ENCODE measurements at regions not wholly inside any gene's neighbourhood (a gene's known extent, or its start where the extent isn't known, plus 50 kb on each side); places are given as distances from the start of the nearest gene placed in this dataset.

GRCh38 chr6:2403546-2403945, 158.1 kb upstream of the GMDS start:
- no peak overlapping the region for H3K4me3 ChIP-seq (ENCODE audit: low read length)
- no peak overlapping the region for H3K27ac ChIP-seq (ENCODE audit: low read length)
- no peak for TF ChIP-seq EZH2 (IDR thresholded peaks at IDR 0.05; ENCODE audit: low read length, unreplicated experiment)
- no peak for TF ChIP-seq EZH2phosphoT487 (IDR thresholded peaks at IDR 0.05; ENCODE audit: borderline replicate concordance, low read length)
- no peak for TF ChIP-seq CTCF (conservative IDR thresholded peaks at IDR 0.05; ENCODE audit: low read depth, low read length)
- no peaks in the 10 kb centered on the region for H3K9me3 ChIP-seq (ENCODE audit: low read length)
- H3K4me2 ChIP-seq (ENCODE audit: low read length), result no peak overlapping the region
- H3K36me3 ChIP-seq (ENCODE audit: low read depth, low read length), result no peaks in the 10 kb centered on the region
- H3K4me1 ChIP-seq (ENCODE audit: insufficient read depth, low read length), result no peaks in the 10 kb centered on the region
- DNase-seq (no peak), ATAC-seq (no peak)
- no peak overlapping the region for H2AFZ ChIP-seq (ENCODE audit: low read length)
- no peaks in the 10 kb centered on the region for H3K27me3 ChIP-seq (ENCODE audit: low read length)
- no peaks in the 10 kb centered on the region for H3F3A ChIP-seq (ENCODE audit: low read length, unreplicated experiment)
- no peaks in the 10 kb centered on the region for H3K9me2 ChIP-seq (replicated peaks; ENCODE audit: low read length)
- intact Hi-C loops (cut with micrococcal nuclease), result no loop called here
- no peaks in the 10 kb centered on the region for H4K20me1 ChIP-seq (ENCODE audit: low read length)
- BruUV-seq (replicated peaks), result no TSS peak
- CTCF ChIA-PET, result interaction anchor here (0.7 kb wide), 1 partner anchor 9 kb away, joined by 3 read pairs; no protein-coding TSS in a partner anchor
- no peaks in the 10 kb centered on the region for H3K79me2 ChIP-seq (ENCODE audit: low read length)
- no peak overlapping the region for H3K9ac ChIP-seq (ENCODE audit: low read length)
- POLR2A ChIA-PET (ENCODE audit: unreplicated experiment), result no interaction called here

GRCh38 chr6:2396846-2397630, 151.6 kb upstream of the GMDS start:
- Histone ChIP-seq H4K20me1 (ENCODE audit: low read length) (no peaks in the 10 kb centered on the region), H3F3A (ENCODE audit: low read length, unreplicated experiment) (no peaks in the 10 kb centered on the region), H3K9me2 (replicated peaks; ENCODE audit: low read length) (no peaks in the 10 kb centered on the region), H3K27ac (ENCODE audit: low read length) (no peak overlapping the region), H3K36me3 (ENCODE audit: low read depth, low read length) (no peaks in the 10 kb centered on the region), H3K4me3 (ENCODE audit: low read length) (no peak overlapping the region), H3K4me1 (ENCODE audit: insufficient read depth, low read length) (no peaks in the 10 kb centered on the region), H3K27me3 (ENCODE audit: low read length) (no peaks in the 10 kb centered on the region), H3K9me3 (ENCODE audit: low read length) (no peaks in the 10 kb centered on the region), H3K4me2 (ENCODE audit: low read length) (no peak overlapping the region), H3K79me2 (ENCODE audit: low read length) (no peaks in the 10 kb centered on the region), H3K9ac (ENCODE audit: low read length) (no peak overlapping the region), H2AFZ (ENCODE audit: low read length) (no peak overlapping the region)
- CTCF ChIA-PET, result interaction anchor here (0.6 kb wide), 1 partner anchor 43 kb away, joined by 4 read pairs; no protein-coding TSS in a partner anchor
- intact Hi-C loops (cut with micrococcal nuclease), result no loop called here
- BruUV-seq (replicated peaks), result no TSS peak
- POLR2A ChIA-PET (ENCODE audit: unreplicated experiment), result interaction anchor here (0.5 kb wide), 1 partner anchor 51 kb away, joined by 3 read pairs; no protein-coding TSS in a partner anchor
- no peak for DNase-seq
- ATAC-seq, result no peak
- TF ChIP-seq EZH2 (IDR thresholded peaks at IDR 0.05; ENCODE audit: low read length, unreplicated experiment) (no peak), CTCF (conservative IDR thresholded peaks at IDR 0.05; ENCODE audit: low read depth, low read length) (no peak), EZH2phosphoT487 (IDR thresholded peaks at IDR 0.05; ENCODE audit: borderline replicate concordance, low read length) (no peak)

- ChIA-PET CTCF (no interaction called here), POLR2A (ENCODE audit: unreplicated experiment) (interaction anchor here (0.5 kb wide), 1 partner anchor 52 kb away, joined by 3 read pairs; no protein-coding TSS in a partner anchor)
- intact Hi-C loops (cut with micrococcal nuclease), result no loop called here
- BruUV-seq (replicated peaks), result no TSS peak
- peak; percentile 47; the same call in 1 of the 2 replicates for TF ChIP-seq CTCF (conservative IDR thresholded peaks at IDR 0.05; ENCODE audit: low read depth, low read length)
- TF ChIP-seq EZH2 (IDR thresholded peaks at IDR 0.05; ENCODE audit: low read length, unreplicated experiment), result no peak
- no peak overlapping the region for H3K9ac ChIP-seq (ENCODE audit: low read length)
- H3K9me2 ChIP-seq (replicated peaks; ENCODE audit: low read length), result no peaks in the 10 kb centered on the region
- H3K4me1 ChIP-seq (ENCODE audit: insufficient read depth, low read length), result no peaks in the 10 kb centered on the region
- no peak overlapping the region for H2AFZ ChIP-seq (ENCODE audit: low read length)
- no peaks in the 10 kb centered on the region for H3K9me3 ChIP-seq (ENCODE audit: low read length)
- no peaks in the 10 kb centered on the region for H3K27me3 ChIP-seq (ENCODE audit: low read length)
- H3K4me3 ChIP-seq (ENCODE audit: low read length), result no peak overlapping the region
- no peak overlapping the region for H3K4me2 ChIP-seq (ENCODE audit: low read length)
- no peaks in the 10 kb centered on the region for H3F3A ChIP-seq (ENCODE audit: low read length, unreplicated experiment)
- H3K27ac ChIP-seq (ENCODE audit: low read length), result no peak overlapping the region
- no peaks in the 10 kb centered on the region for H3K36me3 ChIP-seq (ENCODE audit: low read depth, low read length)
- DNase-seq, result peak; percentile 27
- no peak for ATAC-seq
- H4K20me1 ChIP-seq (ENCODE audit: low read length), result no peaks in the 10 kb centered on the region
- H3K79me2 ChIP-seq (ENCODE audit: low read length), result no peaks in the 10 kb centered on the region
Observed at GRCh38 chr6:2396042-2396657, 150.7 kb upstream of the GMDS start.

All from PC-3 (cell line).